HuH-7.5 (cell line): ENCODE measurements at regions not wholly inside any gene's neighbourhood (a gene's known extent, or its start where the extent isn't known, plus 50 kb on each side); places are given as distances from the start of the nearest gene placed in this dataset.

Experiments used
- DNase-seq: peaks from one replicate; pipeline ENCODE4 v3.0.0; 2011; ENCODE audit warnings: low spot score

- DNase-seq, result no peak
These were observed 310.1 kb downstream of the PLK2 start for GRCh38 chr5:58149746-58150145.

- no peak for DNase-seq
These were observed 310.5 kb downstream of the PLK2 start for GRCh38 chr5:58149345-58149744.

GRCh38 chr5:58148254-58148775, 311.6 kb downstream of the PLK2 start:
- no peak for DNase-seq

- DNase-seq, result no peak
These were observed 314.4 kb downstream of the PLK2 start for GRCh38 chr5:58145397-58145934.

GRCh38 chr5:58143727-58144126, 316.2 kb downstream of the PLK2 start:
- DNase-seq, result no peak

GRCh38 chr5:58143181-58143580, 316.7 kb downstream of the PLK2 start:
- DNase-seq, result no peak

- DNase-seq, result no peak
These were observed 321.1 kb downstream of the PLK2 start for GRCh38 chr5:58138791-58139190.

- no peak for DNase-seq
These were observed 323.5 kb downstream of the PLK2 start for GRCh38 chr5:58136406-58136805.

GRCh38 chr5:58135571-58136335, 324.1 kb downstream of the PLK2 start:
- DNase-seq, result no peak

GRCh38 chr5:58133631-58134296, 326.1 kb downstream of the PLK2 start:
- DNase-seq, result no peak

- no peak for DNase-seq
These were observed 326.7 kb downstream of the PLK2 start for GRCh38 chr5:58133216-58133615.

- no peak for DNase-seq
These were observed 332.3 kb downstream of the PLK2 start for GRCh38 chr5:58127255-58128220.

- no peak for DNase-seq
These were observed 336.4 kb downstream of the PLK2 start for GRCh38 chr5:58123501-58123900.

- no peak for DNase-seq
These were observed 337.0 kb downstream of the PLK2 start for GRCh38 chr5:58122848-58123392.

GRCh38 chr5:58122157-58122556, 337.7 kb downstream of the PLK2 start:
- no peak for DNase-seq

- DNase-seq, result no peak
These were observed 338.5 kb downstream of the PLK2 start for GRCh38 chr5:58121391-58121790.

GRCh38 chr5:58117542-58117941, 342.3 kb downstream of the PLK2 start:
- DNase-seq, result no peak

GRCh38 chr5:58116346-58116745, 343.5 kb downstream of the PLK2 start:
- no peak for DNase-seq

- no peak for DNase-seq
These were observed 344.1 kb downstream of the PLK2 start for GRCh38 chr5:58115811-58116210.

GRCh38 chr5:58114324-58114723, 345.6 kb downstream of the PLK2 start:
- DNase-seq, result no peak

GRCh38 chr5:58113172-58113571, 346.7 kb downstream of the PLK2 start:
- no peak for DNase-seq

- no peak for DNase-seq
These were observed 351.4 kb downstream of the PLK2 start for GRCh38 chr5:58108511-58108910.
